AG10803 (cell line): ENCODE measurements at regions not wholly inside any gene's neighbourhood (a gene's known extent, or its start where the extent isn't known, plus 50 kb on each side); places are given as distances from the start of the nearest gene placed in this dataset.

ENCODE experiments used
- DNase-seq: peaks from one replicate; pipeline ENCODE4 v3.0.0; 2010; ENCODE audit warnings: low read depth
- H3K4me3 ChIP-seq: 2 replicates; pipeline ENCODE4 v1.5.1; 2011; ENCODE audit warnings: mild to moderate bottlenecking, low read length, control low read depth
- CTCF ChIP-seq: conservative IDR thresholded peaks from 2 replicates; pipeline ENCODE4 v1.5.1; 2011; ENCODE audit warnings: mild to moderate bottlenecking, low read length, control low read depth, inconsistent platforms

DNA sequence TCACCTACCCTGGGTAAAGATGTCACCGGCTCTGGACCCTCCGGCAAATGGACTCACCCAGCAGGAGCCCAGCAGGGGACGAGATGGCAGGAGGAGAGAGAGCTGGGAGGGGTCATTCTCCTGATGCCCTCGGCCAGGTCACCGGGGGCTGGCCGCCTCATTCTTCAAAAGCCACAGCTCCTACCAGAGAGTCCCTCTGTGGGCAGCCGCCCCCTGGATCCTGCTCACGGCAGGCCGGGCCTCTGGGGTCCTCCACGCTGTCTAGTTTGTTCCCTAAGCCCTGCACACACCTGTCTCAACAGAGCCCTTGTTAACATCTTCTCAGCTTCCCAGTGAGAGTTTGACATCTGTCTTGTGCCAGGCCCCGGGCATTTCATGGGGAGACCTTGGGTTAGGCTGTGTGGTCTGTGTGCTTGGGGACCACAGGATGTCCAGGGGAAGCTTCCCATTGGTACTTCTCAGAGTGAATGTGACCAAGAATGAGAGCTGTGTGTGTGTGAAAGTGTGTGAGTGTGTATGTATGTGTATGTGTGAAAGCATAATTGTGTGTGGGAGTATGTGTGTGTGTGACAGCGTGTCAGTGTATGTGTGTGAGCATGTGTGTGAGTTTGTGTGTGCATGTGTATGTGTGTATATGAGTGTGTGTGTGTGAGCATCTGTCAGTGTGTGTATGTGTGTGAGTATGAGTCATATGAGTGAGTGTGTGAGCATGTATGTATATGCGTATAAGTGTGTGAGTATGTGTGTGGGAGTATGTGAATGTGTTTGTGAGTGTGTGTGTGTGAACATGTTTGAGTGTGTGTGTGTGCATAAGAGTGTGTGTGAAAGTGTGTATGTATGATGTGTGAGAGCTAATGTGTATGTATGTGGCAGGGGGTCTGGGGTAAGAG lies 65.5 kb upstream of the BCO1 start:
- no peak overlapping the region for H3K4me3 ChIP-seq
- no peak for TF ChIP-seq CTCF
- no peak for DNase-seq

- no peak overlapping the region for H3K4me3 ChIP-seq
- no peak for TF ChIP-seq CTCF
- DNase-seq: no peak
These were observed 67.7 kb upstream of the BCO1 start for GRCh38 chr16:81170824-81171223.

GRCh38 chr16:81168406-81168805 lies 70.1 kb upstream of the BCO1 start:
- TF ChIP-seq CTCF: no peak
- no peak for DNase-seq
- no peak overlapping the region for H3K4me3 ChIP-seq

DNA sequence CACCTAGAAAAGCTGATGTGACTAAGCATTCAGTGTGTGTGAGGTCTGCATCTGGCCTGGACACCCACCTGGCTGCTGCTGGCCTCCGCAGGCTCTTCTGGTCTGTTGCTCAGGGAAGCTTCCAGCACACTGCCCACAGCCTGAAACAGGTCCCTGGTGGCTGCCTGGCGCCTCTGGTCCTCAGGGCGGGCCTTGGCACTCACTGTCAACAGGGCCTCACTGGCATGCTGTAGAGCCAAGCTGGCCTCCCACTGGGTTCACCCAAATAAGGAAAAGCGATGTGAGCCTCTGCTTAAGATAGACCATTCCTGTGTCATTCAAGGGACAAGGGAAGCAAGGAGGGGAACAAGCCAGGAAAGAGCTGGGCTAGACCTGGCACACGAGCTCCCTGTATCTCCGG lies 70.6 kb upstream of the BCO1 start:
- TF ChIP-seq CTCF: no peak
- H3K4me3 ChIP-seq: no peak overlapping the region
- DNase-seq: no peak

DNA sequence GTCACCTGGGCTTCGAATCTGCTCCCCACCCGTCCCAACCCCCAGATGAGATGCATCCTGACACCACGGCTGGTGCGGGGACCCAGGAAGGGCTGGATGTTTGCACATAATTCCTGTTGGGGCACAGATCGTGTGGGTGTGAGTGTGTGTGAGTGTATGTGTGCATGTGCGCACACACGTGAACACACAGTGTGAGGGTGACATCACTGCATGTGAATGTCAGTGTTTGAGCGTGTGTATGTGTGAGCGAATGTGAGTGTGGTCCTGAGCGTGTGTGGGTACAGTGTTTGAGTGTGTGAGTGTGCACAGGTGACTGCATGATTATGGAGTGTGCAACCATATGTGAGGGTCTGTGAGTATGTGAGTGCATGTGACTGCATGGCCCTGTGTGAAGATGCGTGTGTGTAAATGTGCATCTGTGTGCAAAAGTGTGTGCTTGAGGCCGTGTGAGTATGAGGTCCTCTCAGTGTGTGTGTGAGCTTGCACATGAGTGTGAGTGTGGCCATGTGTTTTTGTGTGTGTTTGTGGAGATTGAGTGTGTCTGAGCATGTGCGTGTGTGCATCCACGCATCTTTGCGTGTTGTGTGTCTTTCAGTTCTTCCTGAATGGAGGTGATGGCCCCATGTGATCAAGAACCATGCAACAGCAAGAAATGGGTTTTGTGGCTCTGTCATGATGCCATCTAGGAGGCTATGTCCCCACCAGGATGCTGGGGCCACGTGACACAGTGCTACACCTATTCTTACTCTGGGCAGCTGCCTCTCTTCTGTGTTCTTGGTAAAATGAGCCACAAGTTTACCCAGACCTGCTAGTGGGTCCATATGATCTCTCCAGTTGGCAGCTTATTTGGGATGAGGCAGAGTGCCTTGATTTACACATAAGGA lies 70.5 kb upstream of the GCSH start:
- no peak for DNase-seq
- TF ChIP-seq CTCF: no peak
- H3K4me3 ChIP-seq: no peak overlapping the region

GRCh38 chr16:81165411-81166097 lies 69.4 kb upstream of the GCSH start:
- no peak for DNase-seq
- TF ChIP-seq CTCF: no peak
- no peak overlapping the region for H3K4me3 ChIP-seq
